BLaER1 (cell line): ENCODE measurements at regions not wholly inside any gene's neighbourhood (a gene's known extent, or its start where the extent isn't known, plus 50 kb on each side); places are given as distances from the start of the nearest gene placed in this dataset.

Experiments used
- H3K27ac ChIP-seq: shearing (Covaris generic); formaldehyde crosslinking; 2 replicates; pipeline ENCODE4 v1.8.1; 2022
- H3K27me3 ChIP-seq: shearing (Covaris generic); formaldehyde crosslinking; 2 replicates; pipeline ENCODE4 v1.8.1; 2022
- H3K36me3 ChIP-seq: shearing (Covaris generic); formaldehyde crosslinking; 2 replicates; pipeline ENCODE4 v1.8.1; 2022
- H3K4me1 ChIP-seq: shearing (Covaris generic); formaldehyde crosslinking; 2 replicates; pipeline ENCODE4 v1.8.1; 2022
- H3K4me2 ChIP-seq: shearing (Covaris generic); formaldehyde crosslinking; 2 replicates; pipeline ENCODE4 v1.8.1; 2022
- H3K4me3 ChIP-seq: shearing (Covaris generic); formaldehyde crosslinking; 2 replicates; pipeline ENCODE4 v1.8.1; 2022
- H3K9ac ChIP-seq: shearing (Covaris generic); formaldehyde crosslinking; 2 replicates; pipeline ENCODE4 v1.8.1; 2022
- H3K9me3 ChIP-seq: shearing (Covaris generic); formaldehyde crosslinking; 2 replicates; pipeline ENCODE4 v1.8.1; 2022
- H4K20me1 ChIP-seq: shearing (Covaris generic); formaldehyde crosslinking; 2 replicates; pipeline ENCODE4 v1.8.1; 2022
- Cebpa-rat ChIP-seq: shearing (Covaris generic); IDR thresholded peaks from 2 replicates; pipeline ENCODE4 v1.8.1; 2022

GRCh38 chr6:105874835-105875626 is 211.1 kb upstream of the PRDM1 start:
- Histone ChIP-seq H3K4me2 (peak overlapping the region; percentile 87), H4K20me1 (no peaks in the 10 kb centered on the region), H3K36me3 (no peaks in the 10 kb centered on the region), H3K9me3 (peaks cover 10% of the 10 kb centered on the region; the same call in 1 of the 2 replicates), H3K27ac (peak overlapping the region; percentile 86), H3K9ac (peak overlapping the region; percentile 43; the same call in 1 of the 2 replicates), H3K4me3 (peak overlapping the region; percentile 49; the same call in 1 of the 2 replicates), H3K27me3 (no peaks in the 10 kb centered on the region), H3K4me1 (peaks cover 74% of the 10 kb centered on the region)
- no peak for TF ChIP-seq Cebpa-rat

- Histone ChIP-seq H3K9me3 (peaks cover 10% of the 10 kb centered on the region; the same call in 1 of the 2 replicates), H3K27ac (no peak overlapping the region), H3K36me3 (no peaks in the 10 kb centered on the region), H4K20me1 (no peaks in the 10 kb centered on the region), H3K4me3 (no peak overlapping the region), H3K4me2 (no peak overlapping the region), H3K4me1 (peaks cover 75% of the 10 kb centered on the region), H3K27me3 (no peaks in the 10 kb centered on the region), H3K9ac (no peak overlapping the region)
- no peak for TF ChIP-seq Cebpa-rat
These were observed 212.3 kb upstream of the PRDM1 start for GRCh38 chr6:105873799-105874198.

GRCh38 chr6:105873211-105873704 is 212.9 kb upstream of the PRDM1 start:
- Histone ChIP-seq H3K4me2 (no peak overlapping the region), H3K9ac (no peak overlapping the region), H4K20me1 (no peaks in the 10 kb centered on the region), H3K4me3 (no peak overlapping the region), H3K4me1 (peaks cover 75% of the 10 kb centered on the region), H3K27me3 (no peaks in the 10 kb centered on the region), H3K27ac (no peak overlapping the region), H3K36me3 (no peaks in the 10 kb centered on the region), H3K9me3 (peaks cover 9% of the 10 kb centered on the region; the same call in 1 of the 2 replicates)
- TF ChIP-seq Cebpa-rat, result no peak

- Histone ChIP-seq H3K27me3 (no peaks in the 10 kb centered on the region), H4K20me1 (no peaks in the 10 kb centered on the region), H3K4me1 (peaks cover 72% of the 10 kb centered on the region), H3K4me2 (no peak overlapping the region), H3K36me3 (no peaks in the 10 kb centered on the region), H3K27ac (no peak overlapping the region), H3K9me3 (no peaks in the 10 kb centered on the region), H3K4me3 (no peak overlapping the region), H3K9ac (no peak overlapping the region)
- no peak for TF ChIP-seq Cebpa-rat
These were observed 213.9 kb upstream of the PRDM1 start for GRCh38 chr6:105872249-105872648.

- Histone ChIP-seq H3K4me1 (peaks cover 65% of the 10 kb centered on the region), H3K4me2 (no peak overlapping the region), H3K36me3 (no peaks in the 10 kb centered on the region), H3K9ac (no peak overlapping the region), H3K4me3 (no peak overlapping the region), H3K27ac (no peak overlapping the region), H3K9me3 (no peaks in the 10 kb centered on the region), H4K20me1 (no peaks in the 10 kb centered on the region), H3K27me3 (no peaks in the 10 kb centered on the region)
- no peak for TF ChIP-seq Cebpa-rat
These were observed 214.6 kb upstream of the PRDM1 start for GRCh38 chr6:105871542-105871941.

GRCh38 chr6:105869835-105870440 is 216.2 kb upstream of the PRDM1 start:
- no peaks in the 10 kb centered on the region for H3K27me3 ChIP-seq
- H3K36me3 ChIP-seq, result no peaks in the 10 kb centered on the region
- 0 out of 2 replicates have a peak overlapping the region, but pooled peaks have one; percentile 24 for H3K27ac ChIP-seq
- TF ChIP-seq Cebpa-rat, result no peak
- no peak overlapping the region for H3K4me3 ChIP-seq
- H3K4me2 ChIP-seq, result peak overlapping the region; percentile 66
- no peak overlapping the region for H3K9ac ChIP-seq
- peaks cover 49% of the 10 kb centered on the region for H3K4me1 ChIP-seq
- no peaks in the 10 kb centered on the region for H4K20me1 ChIP-seq
- peaks cover 9% of the 10 kb centered on the region for H3K9me3 ChIP-seq

GRCh38 chr6:105868823-105869460 is 217.2 kb upstream of the PRDM1 start:
- no peaks in the 10 kb centered on the region for H3K36me3 ChIP-seq
- no peak overlapping the region for H3K4me3 ChIP-seq
- H3K27ac ChIP-seq, result peak overlapping the region; percentile 24; the same call in 1 of the 2 replicates
- peak overlapping the region; percentile 66 for H3K4me2 ChIP-seq
- H3K27me3 ChIP-seq, result no peaks in the 10 kb centered on the region
- H3K9ac ChIP-seq, result no peak overlapping the region
- TF ChIP-seq Cebpa-rat, result peak; percentile 49; the same call in 1 of the 2 replicates
- H3K4me1 ChIP-seq, result peaks cover 41% of the 10 kb centered on the region
- peaks cover 9% of the 10 kb centered on the region for H3K9me3 ChIP-seq
- H4K20me1 ChIP-seq, result no peaks in the 10 kb centered on the region

- H3K27me3 ChIP-seq, result no peaks in the 10 kb centered on the region
- peak overlapping the region; percentile 66; the same call in 1 of the 2 replicates for H3K4me2 ChIP-seq
- H3K4me1 ChIP-seq, result peaks cover 41% of the 10 kb centered on the region
- no peak for TF ChIP-seq Cebpa-rat
- H3K27ac ChIP-seq, result no peak overlapping the region
- H3K4me3 ChIP-seq, result no peak overlapping the region
- no peaks in the 10 kb centered on the region for H4K20me1 ChIP-seq
- H3K9ac ChIP-seq, result no peak overlapping the region
- no peaks in the 10 kb centered on the region for H3K36me3 ChIP-seq
- peaks cover 9% of the 10 kb centered on the region for H3K9me3 ChIP-seq
These were observed 218.3 kb upstream of the PRDM1 start for GRCh38 chr6:105867821-105868220.

GRCh38 chr6:105867277-105867676 is 218.9 kb upstream of the PRDM1 start:
- Histone ChIP-seq H3K4me3 (no peak overlapping the region), H3K4me1 (peaks cover 46% of the 10 kb centered on the region), H3K27me3 (no peaks in the 10 kb centered on the region), H3K9ac (no peak overlapping the region), H3K4me2 (no peak overlapping the region), H3K27ac (no peak overlapping the region), H4K20me1 (no peaks in the 10 kb centered on the region), H3K9me3 (peaks cover 9% of the 10 kb centered on the region), H3K36me3 (no peaks in the 10 kb centered on the region)
- TF ChIP-seq Cebpa-rat, result no peak
